Activated T-cell treated with anti-CD3 and anti-CD28 coated beads, Interleukin-2, amount 50 U/mL, for 24 hours (primary cell): ENCODE measurements at regions not wholly inside any gene's neighbourhood (a gene's known extent, or its start where the extent isn't known, plus 50 kb on each side); places are given as distances from the start of the nearest gene placed in this dataset.

Experiments
- DNase-seq: peaks from one replicate; pipeline ENCODE4 v3.0.0-alpha.2; 2020
- H3K27ac Mint-ChIP-seq: 2 replicates; pipeline ENCODE4 v1.8.0; 2020; ENCODE audit warnings: mild to moderate bottlenecking, mixed read lengths
- H3K27me3 Mint-ChIP-seq: 2 replicates; pipeline ENCODE4 v1.8.0; 2020; ENCODE audit warnings: mixed read lengths
- H3K36me3 Mint-ChIP-seq: 2 replicates; pipeline ENCODE4 v1.8.0; 2020; ENCODE audit warnings: low read depth, mixed read lengths
- H3K4me1 Mint-ChIP-seq: 2 replicates; pipeline ENCODE4 v1.8.0; 2020; ENCODE audit warnings: low read depth, mixed read lengths
- H3K4me3 Mint-ChIP-seq: 2 replicates; pipeline ENCODE4 v1.8.0; 2020; ENCODE audit warnings: mild to moderate bottlenecking, moderate library complexity, mixed read lengths
- H3K9me3 Mint-ChIP-seq: 2 replicates; pipeline ENCODE4 v1.8.0; 2020; ENCODE audit warnings: mixed read lengths

- Mint-ChIP-seq H3K27me3 (peaks cover 59% of the 10 kb centered on the region), H3K27ac (no peak overlapping the region), H3K9me3 (no peaks in the 10 kb centered on the region), H3K4me1 (no peaks in the 10 kb centered on the region), H3K4me3 (no peak overlapping the region), H3K36me3 (no peaks in the 10 kb centered on the region)
- no peak for DNase-seq
These were observed 59.8 kb upstream of the IRS2 start for GRCh38 chr13:109846185-109846584.

GRCh38 chr13:109844396-109844795 is 58.0 kb upstream of the IRS2 start:
- Mint-ChIP-seq H3K27ac (no peak overlapping the region), H3K36me3 (no peaks in the 10 kb centered on the region), H3K9me3 (no peaks in the 10 kb centered on the region), H3K4me3 (no peak overlapping the region), H3K4me1 (peaks cover 11% of the 10 kb centered on the region), H3K27me3 (peaks cover 66% of the 10 kb centered on the region)
- DNase-seq = no peak

- no peaks in the 10 kb centered on the region for H3K9me3 Mint-ChIP-seq
- H3K27ac Mint-ChIP-seq = no peak overlapping the region
- no peaks in the 10 kb centered on the region for H3K36me3 Mint-ChIP-seq
- DNase-seq = no peak
- no peak overlapping the region for H3K4me3 Mint-ChIP-seq
- H3K4me1 Mint-ChIP-seq = peaks cover 11% of the 10 kb centered on the region
- peaks cover 68% of the 10 kb centered on the region for H3K27me3 Mint-ChIP-seq
These were observed 57.3 kb upstream of the IRS2 start for GRCh38 chr13:109843695-109844094.

GRCh38 chr13:109842212-109842920 is 56.0 kb upstream of the IRS2 start:
- H3K4me3 Mint-ChIP-seq = no peak overlapping the region
- DNase-seq = no peak
- no peaks in the 10 kb centered on the region for H3K36me3 Mint-ChIP-seq
- peaks cover 61% of the 10 kb centered on the region for H3K27me3 Mint-ChIP-seq
- no peak overlapping the region for H3K27ac Mint-ChIP-seq
- H3K9me3 Mint-ChIP-seq = no peaks in the 10 kb centered on the region
- H3K4me1 Mint-ChIP-seq = peaks cover 11% of the 10 kb centered on the region

GRCh38 chr13:109840893-109841287 is 54.5 kb upstream of the IRS2 start:
- Mint-ChIP-seq H3K4me3 (no peak overlapping the region), H3K36me3 (no peaks in the 10 kb centered on the region), H3K27me3 (peaks cover 56% of the 10 kb centered on the region), H3K9me3 (no peaks in the 10 kb centered on the region), H3K4me1 (peaks cover 11% of the 10 kb centered on the region), H3K27ac (peak overlapping the region; percentile 76)
- DNase-seq = no peak

- H3K27ac Mint-ChIP-seq = peak overlapping the region; percentile 76
- H3K4me1 Mint-ChIP-seq = peaks cover 11% of the 10 kb centered on the region
- H3K4me3 Mint-ChIP-seq = peak overlapping the region; percentile 34
- no peaks in the 10 kb centered on the region for H3K36me3 Mint-ChIP-seq
- H3K9me3 Mint-ChIP-seq = no peaks in the 10 kb centered on the region
- peaks cover 57% of the 10 kb centered on the region for H3K27me3 Mint-ChIP-seq
- DNase-seq = no peak
These were observed 54.0 kb upstream of the IRS2 start for GRCh38 chr13:109840201-109840892.

- DNase-seq = no peak
- Mint-ChIP-seq H3K4me1 (peaks cover 11% of the 10 kb centered on the region), H3K27ac (no peak overlapping the region), H3K36me3 (no peaks in the 10 kb centered on the region), H3K4me3 (no peak overlapping the region), H3K27me3 (peaks cover 53% of the 10 kb centered on the region), H3K9me3 (no peaks in the 10 kb centered on the region)
These were observed 50.5 kb upstream of the IRS2 start for GRCh38 chr13:109836629-109837607.
